ENCODE measurements at regions not wholly inside any gene's neighbourhood (a gene's known extent, or its start where the extent isn't known, plus 50 kb on each side); places are given as distances from the start of the nearest gene placed in this dataset.

DNA sequence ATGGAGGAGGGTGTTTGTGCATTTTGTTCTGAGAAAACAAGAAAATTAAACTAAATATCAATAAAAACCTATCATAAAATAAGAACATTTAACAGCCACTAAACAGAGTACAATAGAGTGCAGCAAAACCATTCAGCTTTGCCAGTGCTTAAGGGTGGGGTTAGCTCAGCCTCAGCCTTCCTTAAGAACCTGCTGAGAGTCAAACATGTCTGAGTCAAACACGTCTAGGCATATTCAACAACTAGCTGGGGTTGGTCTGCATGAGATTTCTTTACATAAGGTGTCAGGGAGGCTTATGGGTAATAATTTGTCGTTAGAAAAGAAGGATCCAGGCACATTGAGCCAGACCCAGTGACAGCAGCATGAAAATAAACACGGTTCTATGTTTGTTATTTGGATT lies 298.2 kb downstream of the SP3 start:
- no peaks in the 10 kb centered on the region for H4K20me1 ChIP-seq (ENCODE audit: low read depth, low read length)
- no peaks in the 10 kb centered on the region for H3K79me2 ChIP-seq (ENCODE audit: insufficient read depth, low read length)
- no peaks in the 10 kb centered on the region for H3F3A ChIP-seq (ENCODE audit: insufficient read depth)
- H3K9ac ChIP-seq (ENCODE audit: low read length): no peak overlapping the region
- H3K4me2 ChIP-seq (ENCODE audit: low read depth, low read length, poor library complexity, severe bottlenecking): no peak overlapping the region
- no peak overlapping the region for H3K4me3 ChIP-seq (ENCODE audit: insufficient read depth, low read length, poor library complexity, severe bottlenecking)
- TF ChIP-seq EZH2phosphoT487 (conservative IDR thresholded peaks at IDR 0.05; ENCODE audit: low read length) (no peak), CTCF (IDR thresholded peaks at IDR 0.05; ENCODE audit: insufficient read depth, low read length, poor library complexity, severe bottlenecking) (no peak)
- H3K27me3 ChIP-seq (ENCODE audit: low read length): no peaks in the 10 kb centered on the region
- no peak overlapping the region for H2AFZ ChIP-seq (ENCODE audit: low read depth, low read length, severe bottlenecking)
- no peak overlapping the region for H3K27ac ChIP-seq (ENCODE audit: low read depth, low read length)
- H3K9me3 ChIP-seq (ENCODE audit: insufficient read depth, low read length): no peaks in the 10 kb centered on the region
- H3K36me3 ChIP-seq (ENCODE audit: low read length): no peaks in the 10 kb centered on the region
- no peaks in the 10 kb centered on the region for H3K9me2 ChIP-seq (replicated peaks; ENCODE audit: insufficient read depth, low read length)

DNA sequence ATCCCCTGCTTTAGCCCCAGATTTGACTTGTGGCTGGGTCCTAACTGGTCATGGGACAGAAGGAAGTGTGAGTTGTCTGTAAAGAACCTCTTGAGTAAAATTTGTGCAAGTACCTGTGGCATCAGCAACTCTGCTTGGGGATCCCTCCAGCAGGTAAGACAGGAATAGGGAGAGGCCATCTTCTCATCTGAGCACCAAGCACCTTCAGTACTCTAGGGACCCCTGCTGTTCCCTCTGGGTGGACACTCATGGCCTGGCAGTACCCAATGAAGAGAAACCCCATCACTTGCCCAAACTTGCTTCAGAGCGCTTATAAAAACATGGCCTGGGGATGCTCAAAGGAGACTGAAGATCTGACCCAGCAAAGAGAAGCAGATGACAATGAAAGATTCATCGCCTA lies 297.8 kb downstream of the SP3 start:
- no peak overlapping the region for H2AFZ ChIP-seq (ENCODE audit: low read depth, low read length, severe bottlenecking)
- no peaks in the 10 kb centered on the region for H3K27me3 ChIP-seq (ENCODE audit: low read length)
- H3F3A ChIP-seq (ENCODE audit: insufficient read depth): no peaks in the 10 kb centered on the region
- H3K36me3 ChIP-seq (ENCODE audit: low read length): no peaks in the 10 kb centered on the region
- TF ChIP-seq CTCF (IDR thresholded peaks at IDR 0.05; ENCODE audit: insufficient read depth, low read length, poor library complexity, severe bottlenecking) (no peak), EZH2phosphoT487 (conservative IDR thresholded peaks at IDR 0.05; ENCODE audit: low read length) (no peak)
- H3K79me2 ChIP-seq (ENCODE audit: insufficient read depth, low read length): no peaks in the 10 kb centered on the region
- no peaks in the 10 kb centered on the region for H4K20me1 ChIP-seq (ENCODE audit: low read depth, low read length)
- no peaks in the 10 kb centered on the region for H3K9me3 ChIP-seq (ENCODE audit: insufficient read depth, low read length)
- no peak overlapping the region for H3K4me2 ChIP-seq (ENCODE audit: low read depth, low read length, poor library complexity, severe bottlenecking)
- no peak overlapping the region for H3K4me3 ChIP-seq (ENCODE audit: insufficient read depth, low read length, poor library complexity, severe bottlenecking)
- H3K27ac ChIP-seq (ENCODE audit: low read depth, low read length): no peak overlapping the region
- no peaks in the 10 kb centered on the region for H3K9me2 ChIP-seq (replicated peaks; ENCODE audit: insufficient read depth, low read length)
- H3K9ac ChIP-seq (ENCODE audit: low read length): no peak overlapping the region

DNA sequence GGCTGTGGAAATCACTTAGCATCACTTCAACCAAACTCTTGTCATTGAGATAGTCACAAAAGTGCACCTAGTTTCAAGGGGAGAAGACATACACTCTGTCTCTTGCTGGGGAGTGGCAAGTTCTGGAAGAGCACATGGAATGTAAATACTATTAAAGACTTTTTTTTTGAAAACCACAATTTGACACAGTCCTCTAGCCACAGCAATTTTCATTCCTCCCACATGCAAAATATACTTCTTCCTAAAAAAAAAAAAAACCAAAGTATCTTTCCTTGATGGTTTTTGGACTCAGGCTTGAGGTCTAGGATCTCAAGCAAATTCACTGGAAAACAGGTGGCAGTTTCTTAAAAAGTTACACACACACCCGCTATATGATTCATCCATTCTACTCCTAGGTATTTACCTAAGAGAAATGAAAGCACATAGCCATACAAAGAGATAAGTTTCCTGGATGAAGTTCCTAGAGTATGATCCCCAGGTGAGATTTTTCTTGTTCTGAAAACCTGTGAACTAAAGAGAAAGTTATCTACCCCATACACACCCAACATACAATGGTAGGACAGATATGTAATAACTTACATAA lies 295.8 kb downstream of the SP3 start:
- Histone ChIP-seq H3K9me2 (replicated peaks; ENCODE audit: insufficient read depth, low read length) (no peaks in the 10 kb centered on the region), H3K79me2 (ENCODE audit: insufficient read depth, low read length) (no peaks in the 10 kb centered on the region), H2AFZ (ENCODE audit: low read depth, low read length, severe bottlenecking) (no peak overlapping the region), H3F3A (ENCODE audit: insufficient read depth) (no peaks in the 10 kb centered on the region), H3K9ac (ENCODE audit: low read length) (no peak overlapping the region), H4K20me1 (ENCODE audit: low read depth, low read length) (no peaks in the 10 kb centered on the region), H3K27me3 (ENCODE audit: low read length) (no peaks in the 10 kb centered on the region), H3K27ac (ENCODE audit: low read depth, low read length) (no peak overlapping the region), H3K9me3 (ENCODE audit: insufficient read depth, low read length) (no peaks in the 10 kb centered on the region), H3K4me3 (ENCODE audit: insufficient read depth, low read length, poor library complexity, severe bottlenecking) (no peak overlapping the region), H3K36me3 (ENCODE audit: low read length) (no peaks in the 10 kb centered on the region), H3K4me2 (ENCODE audit: low read depth, low read length, poor library complexity, severe bottlenecking) (no peak overlapping the region)
- TF ChIP-seq EZH2phosphoT487 (conservative IDR thresholded peaks at IDR 0.05; ENCODE audit: low read length) (no peak), CTCF (IDR thresholded peaks at IDR 0.05; ENCODE audit: insufficient read depth, low read length, poor library complexity, severe bottlenecking) (no peak)
